Mucosa of rectum (tissue), 2 donors: ENCODE measurements at regions not wholly inside any gene's neighbourhood (a gene's known extent, or its start where the extent isn't known, plus 50 kb on each side); places are given as distances from the start of the nearest gene placed in this dataset.
"Not testable (repeated sequence)": the region's sequence is repeated elsewhere in the genome, so short reads cannot be mapped to it uniquely, and the experiment has no call there.

Source experiments
- H3K27ac ChIP-seq, 2 donors: one replicate each; pipeline ENCODE4 v1.7.0; 2013; ENCODE audit warnings: inconsistent platforms in 2 of 2, low read depth in 2 of 2, low read length in 2 of 2
- H3K27me3 ChIP-seq, 2 donors: one replicate each; pipeline ENCODE4 v1.7.0; 2013; ENCODE audit warnings: low read length in 2 of 2; ENCODE audit not compliant: control insufficient read depth in 2 of 2, insufficient read depth in 2 of 2
- H3K36me3 ChIP-seq, 2 donors: one replicate each; pipeline ENCODE4 v1.7.0; 2013; ENCODE audit warnings: low read length in 2 of 2; ENCODE audit not compliant: control insufficient read depth in 2 of 2, insufficient read depth in 2 of 2
- H3K4me1 ChIP-seq, 2 donors: one replicate each; pipeline ENCODE4 v1.7.0; 2013; ENCODE audit warnings: low read length in 2 of 2, mild to moderate bottlenecking in 1 of 2; ENCODE audit not compliant: control insufficient read depth in 2 of 2, insufficient read depth in 2 of 2
- H3K4me3 ChIP-seq, 2 donors: one replicate each; pipeline ENCODE4 v1.7.0; 2013; ENCODE audit warnings: low read length in 2 of 2
- H3K9ac ChIP-seq, 2 donors: one replicate each; pipeline ENCODE4 v1.7.0; 2013; ENCODE audit warnings: low read length in 2 of 2, low read depth in 1 of 2, mild to moderate bottlenecking in 1 of 2
- H3K9me3 ChIP-seq, 2 donors: one replicate each; pipeline ENCODE4 v1.7.0; 2013; ENCODE audit warnings: low read length in 2 of 2; ENCODE audit not compliant: control insufficient read depth in 2 of 2
- donor health status: healthy.
- donor health status: Normal muscosa, but diverticular disease.

GRCh38 chr3:10655105-10655504 lies 149.7 kb upstream of the ATP2B2 start:
- Histone ChIP-seq H3K9ac (no peak overlapping the region), H3K4me1 (no peaks in the 10 kb centered on the region), H3K4me3 (no peak overlapping the region), H3K27ac (no peak overlapping the region), H3K9me3 (no peaks in the 10 kb centered on the region), H3K36me3 (no peaks in the 10 kb centered on the region), H3K27me3 (peaks cover 2% of the 10 kb centered on the region in 2 donors)

GRCh38 chr3:10657339-10657738 lies 152.0 kb upstream of the ATP2B2 start:
- H3K9me3 ChIP-seq, H3K4me3 ChIP-seq, H3K4me1 ChIP-seq, H3K27me3 ChIP-seq, H3K36me3 ChIP-seq, H3K9ac ChIP-seq, H3K27ac ChIP-seq: not testable (repeated sequence)

- no peak overlapping the region for H3K27ac ChIP-seq
- no peaks in the 10 kb centered on the region for H3K4me1 ChIP-seq
- peaks cover 0 to 2% of the 10 kb centered on the region in 2 donors for H3K27me3 ChIP-seq
- H3K4me3 ChIP-seq: no peak overlapping the region
- H3K36me3 ChIP-seq: no peaks in the 10 kb centered on the region
- no peak overlapping the region for H3K9ac ChIP-seq
- H3K9me3 ChIP-seq: no peaks in the 10 kb centered on the region
Measured at GRCh38 chr3:10665592-10665991, 150.4 kb upstream of the SLC6A11 start.

- Histone ChIP-seq H3K27ac (no peak overlapping the region), H3K4me3 (no peak overlapping the region), H3K36me3 (no peaks in the 10 kb centered on the region)
Measured at GRCh38 chr3:10666621-10667020, 149.4 kb upstream of the SLC6A11 start.

GRCh38 chr3:10667269-10667668 lies 148.8 kb upstream of the SLC6A11 start:
- Histone ChIP-seq H3K4me3 (no peak overlapping the region), H3K9me3 (no peaks in the 10 kb centered on the region), H3K27ac (no peak overlapping the region), H3K4me1 (no peaks in the 10 kb centered on the region), H3K9ac (no peak overlapping the region), H3K27me3 (peaks cover 0 to 2% of the 10 kb centered on the region in 2 donors), H3K36me3 (no peaks in the 10 kb centered on the region)

More at GRCh38 chr3:10666621-10667020, 149.4 kb upstream of the SLC6A11 start:
- H3K4me1 ChIP-seq: no peaks in the 10 kb centered on the region
- no peaks in the 10 kb centered on the region for H3K9me3 ChIP-seq
- H3K9ac ChIP-seq: no peak overlapping the region
- H3K27me3 ChIP-seq: peaks cover 0 to 2% of the 10 kb centered on the region in 2 donors

- Histone ChIP-seq H3K27ac (no peak overlapping the region), H3K9ac (no peak overlapping the region), H3K27me3 (peaks cover 0 to 2% of the 10 kb centered on the region in 2 donors), H3K9me3 (no peaks in the 10 kb centered on the region), H3K36me3 (no peaks in the 10 kb centered on the region), H3K4me3 (no peak overlapping the region), H3K4me1 (no peaks in the 10 kb centered on the region)
Measured at GRCh38 chr3:10667901-10668476, 148.0 kb upstream of the SLC6A11 start.

- H3K27ac ChIP-seq: no peak overlapping the region
- H3K9me3 ChIP-seq: no peaks in the 10 kb centered on the region
- H3K9ac ChIP-seq: no peak overlapping the region
- H3K4me3 ChIP-seq: no peak overlapping the region
- no peaks in the 10 kb centered on the region for H3K4me1 ChIP-seq
- peaks cover 0 to 2% of the 10 kb centered on the region in 2 donors for H3K27me3 ChIP-seq
- H3K36me3 ChIP-seq: no peaks in the 10 kb centered on the region
Measured at GRCh38 chr3:10669490-10670048, 146.5 kb upstream of the SLC6A11 start.

- no peak overlapping the region for H3K9ac ChIP-seq
- no peak overlapping the region for H3K4me3 ChIP-seq
- no peaks in the 10 kb centered on the region for H3K4me1 ChIP-seq
- no peaks in the 10 kb centered on the region for H3K9me3 ChIP-seq
- H3K27me3 ChIP-seq: peaks cover 0 to 6% of the 10 kb centered on the region in 2 donors
- no peak overlapping the region for H3K27ac ChIP-seq
- no peaks in the 10 kb centered on the region for H3K36me3 ChIP-seq
Measured at GRCh38 chr3:10672422-10672821, 143.6 kb upstream of the SLC6A11 start.

- no peaks in the 10 kb centered on the region for H3K9me3 ChIP-seq
- H3K36me3 ChIP-seq: no peaks in the 10 kb centered on the region
- H3K4me3 ChIP-seq: no peak overlapping the region
- H3K27ac ChIP-seq: no peak overlapping the region
- peaks cover 0 to 6% of the 10 kb centered on the region in 2 donors for H3K27me3 ChIP-seq
- H3K9ac ChIP-seq: no peak overlapping the region
- no peaks in the 10 kb centered on the region for H3K4me1 ChIP-seq
Measured at GRCh38 chr3:10674578-10674977, 141.4 kb upstream of the SLC6A11 start.

- H3K27me3 ChIP-seq: peaks cover 0 to 6% of the 10 kb centered on the region in 2 donors
- H3K9me3 ChIP-seq: no peaks in the 10 kb centered on the region
- H3K4me1 ChIP-seq: no peaks in the 10 kb centered on the region
- no peak overlapping the region for H3K4me3 ChIP-seq
- no peak overlapping the region for H3K27ac ChIP-seq
- no peak overlapping the region for H3K9ac ChIP-seq
- H3K36me3 ChIP-seq: no peaks in the 10 kb centered on the region
Measured at GRCh38 chr3:10676905-10677304, 139.1 kb upstream of the SLC6A11 start.
